Activated gamma-delta T cell (primary cell): ENCODE measurements at regions not wholly inside any gene's neighbourhood (a gene's known extent, or its start where the extent isn't known, plus 50 kb on each side); places are given as distances from the start of the nearest gene placed in this dataset.
"Not testable (repeated sequence)": the region's sequence is repeated elsewhere in the genome, so short reads cannot be mapped to it uniquely, and the experiment has no call there.

ENCODE experiments used
- DNase-seq: peaks from one replicate; lab custom pipeline; 2025; lab: John Stamatoyannopoulos, UW

DNA sequence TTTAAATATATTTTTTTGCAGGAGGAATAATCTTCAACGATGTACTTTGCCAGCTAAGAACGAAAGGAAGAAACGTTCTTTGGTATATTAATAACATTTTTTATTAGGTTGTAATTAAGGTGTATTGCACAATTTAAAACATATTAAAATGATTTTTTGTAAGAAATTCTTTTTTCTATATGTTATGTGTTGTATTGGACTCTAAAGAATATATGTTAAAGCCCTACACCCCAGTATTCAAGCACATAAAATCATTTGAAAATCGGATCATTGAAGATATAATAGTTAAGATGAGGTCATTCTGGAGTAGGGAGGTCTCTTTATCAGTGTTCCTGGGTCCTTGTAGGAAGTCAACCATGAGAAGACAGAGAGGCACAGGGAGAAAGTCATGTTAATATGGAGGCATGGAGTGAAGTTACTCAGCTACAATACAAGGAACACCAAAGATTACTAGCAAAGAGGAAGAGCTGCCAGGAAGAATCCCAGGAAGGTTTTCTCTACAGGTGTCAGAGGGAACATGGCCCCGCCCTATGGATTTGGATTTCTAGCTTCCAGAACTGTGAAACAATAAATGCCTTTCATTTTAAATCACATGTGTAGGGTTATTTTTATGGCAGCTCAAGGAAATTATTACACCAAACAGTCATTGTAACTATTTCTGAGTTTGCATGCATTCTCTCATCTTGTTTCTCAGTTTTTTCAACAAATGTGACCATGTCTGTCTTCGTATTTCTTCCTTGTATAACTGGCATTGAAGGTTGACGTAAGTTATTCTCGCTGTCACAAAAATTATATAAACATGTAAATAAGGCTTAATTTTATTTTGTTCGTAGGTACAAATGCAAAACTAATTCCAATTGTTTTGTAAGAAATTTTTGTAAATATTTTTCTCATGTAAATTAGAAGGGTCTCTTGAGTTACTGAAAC, 75.4 kb upstream of the VPREB1 start:
- no peak for DNase-seq

DNA sequence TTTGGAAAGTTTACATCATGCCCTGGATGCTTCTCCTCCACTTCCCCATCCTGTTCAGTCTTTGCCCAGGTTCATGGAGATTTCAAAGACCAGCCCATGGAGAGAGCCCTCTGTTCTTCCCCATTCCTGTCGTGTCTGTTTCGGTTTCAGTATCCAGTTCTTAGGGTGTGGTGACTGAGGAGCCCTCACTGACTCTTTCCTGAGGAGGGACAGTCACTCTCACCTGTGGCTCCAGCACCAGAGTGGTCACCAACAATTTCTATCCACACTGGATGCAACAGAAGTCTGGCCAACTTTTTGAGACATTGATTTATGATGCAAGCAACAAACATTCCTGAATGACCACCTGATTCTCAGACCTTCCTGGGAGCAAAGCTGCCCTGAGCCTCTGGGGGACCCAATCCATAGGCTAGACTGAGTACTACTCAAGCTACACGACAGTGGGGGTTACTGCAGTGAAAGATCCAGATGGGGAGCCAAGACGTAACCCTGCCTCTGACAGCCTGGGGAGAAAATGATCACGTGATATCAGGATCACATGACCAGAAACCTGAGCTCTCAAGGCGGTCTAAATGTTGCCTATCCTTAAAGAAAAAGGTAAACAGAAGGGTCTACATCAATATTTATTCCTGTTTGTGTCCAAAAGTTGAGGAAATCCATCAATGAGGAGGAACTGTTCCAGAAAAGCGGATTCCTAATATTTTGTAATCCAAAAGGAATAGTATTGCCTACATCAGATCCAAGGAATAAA, 76.2 kb upstream of the VPREB1 start:
- no peak for DNase-seq

DNA sequence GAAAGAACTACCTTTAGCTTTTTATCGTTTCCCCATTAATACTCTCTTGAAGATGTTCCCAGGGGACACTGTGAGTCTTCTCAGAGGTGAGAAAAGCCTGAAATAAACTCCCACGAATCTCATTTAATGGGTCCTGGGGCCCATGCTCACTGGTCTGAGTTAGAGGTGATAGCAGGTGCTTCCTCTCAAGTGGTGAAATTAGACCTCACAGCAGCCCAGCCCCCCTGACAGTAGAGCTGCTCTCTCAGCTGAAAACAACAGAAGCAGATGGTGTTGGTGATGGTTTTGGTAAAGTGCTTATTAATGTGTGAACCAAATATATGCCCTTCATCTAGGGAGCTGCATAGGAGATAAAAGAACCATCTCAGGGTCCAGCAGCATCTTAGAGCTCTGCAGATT, 76.8 kb upstream of the VPREB1 start:
- no peak for DNase-seq

DNA sequence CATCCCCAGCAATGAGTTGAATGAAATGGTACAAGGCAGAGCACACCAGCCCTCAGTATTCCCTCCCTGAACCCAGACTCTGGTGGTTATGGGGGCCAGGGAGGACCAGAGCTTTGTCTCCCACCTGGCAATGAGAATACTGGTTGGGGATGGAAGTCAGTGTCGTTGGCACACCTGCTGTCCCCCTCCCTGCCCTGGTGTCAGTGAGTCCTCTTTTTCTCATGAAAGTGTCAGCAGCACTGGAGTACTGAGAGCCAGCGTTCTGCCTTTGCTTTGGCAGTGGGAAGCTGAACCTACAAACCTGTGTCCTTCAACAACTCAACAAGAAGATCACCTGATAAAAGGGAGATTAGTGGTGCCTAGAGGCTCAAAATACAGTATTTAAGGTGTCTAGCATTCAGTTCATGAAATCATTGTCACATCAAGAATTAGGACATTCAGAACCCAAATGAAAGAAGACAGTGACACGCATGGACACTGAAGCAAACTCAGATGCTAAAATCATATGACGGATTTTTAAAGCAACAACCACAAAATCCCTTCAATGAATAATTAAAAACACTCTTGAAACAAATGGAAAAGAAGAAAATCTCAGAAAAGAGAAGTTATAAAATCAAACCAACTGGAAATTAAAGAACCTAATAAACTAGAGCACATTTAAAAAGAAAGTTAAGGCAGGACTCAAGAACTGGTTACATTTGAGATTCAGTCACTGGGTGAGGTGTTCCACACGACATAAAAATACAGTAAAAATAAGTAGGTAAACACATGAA, 77.5 kb upstream of the VPREB1 start:
- DNase-seq: no peak

DNA sequence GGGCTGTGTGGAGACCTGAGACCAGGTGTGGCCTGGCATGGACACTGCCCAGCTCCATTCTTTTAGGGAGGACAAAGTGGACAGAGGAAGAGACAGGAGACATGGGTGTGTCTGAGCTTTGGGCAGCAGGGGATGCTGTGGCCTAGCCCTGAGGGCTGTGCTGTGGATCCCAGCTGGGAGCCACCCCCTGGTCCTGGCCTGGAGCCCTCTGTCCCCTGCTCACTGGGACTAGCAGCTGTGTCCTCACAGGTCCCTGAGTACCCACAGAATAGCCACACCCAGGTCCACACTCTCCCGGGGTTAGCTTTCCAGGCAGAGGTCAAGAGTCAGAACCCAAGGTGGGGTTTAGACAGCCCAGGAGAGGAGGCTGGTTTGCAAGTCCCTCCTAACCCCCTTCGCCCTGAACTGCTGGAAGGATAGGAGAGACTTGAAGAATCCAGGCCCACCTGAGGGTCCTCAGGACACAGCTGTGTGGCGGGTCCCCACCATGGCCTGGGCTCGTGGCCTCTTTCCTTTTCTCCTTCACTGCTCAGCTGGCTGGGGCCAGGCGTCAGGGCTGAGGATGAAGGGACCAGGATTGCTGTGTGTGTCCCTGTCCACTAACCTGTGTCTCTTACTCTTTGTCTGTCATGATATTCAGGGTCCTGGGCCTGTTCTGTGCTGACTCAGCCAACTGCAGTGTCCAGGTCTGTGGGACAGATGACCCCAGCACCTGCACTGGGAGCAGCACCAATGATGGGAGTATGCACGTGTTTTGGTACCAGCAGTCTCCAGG, 78.5 kb upstream of the VPREB1 start:
- no peak for DNase-seq

DNA sequence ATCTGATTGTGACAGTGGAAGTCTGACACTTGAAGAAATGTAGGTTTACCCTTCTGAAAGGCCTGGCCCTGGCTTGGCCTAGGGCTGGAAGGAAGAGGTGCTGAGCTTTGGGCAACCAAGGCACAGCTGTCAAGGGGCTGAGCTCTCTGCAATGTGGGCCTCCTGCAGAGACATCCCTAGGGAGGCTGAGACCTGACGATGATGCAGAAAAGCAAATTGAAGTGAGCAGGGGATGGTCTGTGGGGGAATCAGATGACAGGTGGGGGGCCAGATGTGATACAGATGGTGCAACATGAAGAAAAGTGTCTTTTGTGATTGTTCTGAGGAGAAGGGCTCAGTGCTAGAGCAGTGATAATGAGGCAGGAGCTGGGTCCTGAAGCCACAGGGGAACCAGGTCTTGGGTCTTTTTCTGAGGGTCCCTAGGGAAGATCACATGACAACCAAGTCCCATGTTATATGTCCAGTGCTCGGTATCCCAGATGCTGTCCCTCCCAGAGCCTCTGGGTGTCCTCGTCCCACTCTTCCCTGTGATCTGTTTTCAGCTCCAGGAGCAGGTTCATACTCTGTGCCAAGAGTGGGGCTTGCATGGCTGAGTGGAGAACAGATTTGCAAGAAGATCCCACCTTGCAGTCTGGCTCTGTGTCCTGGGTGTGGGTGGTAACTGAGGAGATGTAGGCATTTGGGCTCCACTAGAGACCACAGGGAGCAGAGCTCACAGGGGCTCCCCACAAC, 79.9 kb upstream of the VPREB1 start:
- no peak for DNase-seq

DNA sequence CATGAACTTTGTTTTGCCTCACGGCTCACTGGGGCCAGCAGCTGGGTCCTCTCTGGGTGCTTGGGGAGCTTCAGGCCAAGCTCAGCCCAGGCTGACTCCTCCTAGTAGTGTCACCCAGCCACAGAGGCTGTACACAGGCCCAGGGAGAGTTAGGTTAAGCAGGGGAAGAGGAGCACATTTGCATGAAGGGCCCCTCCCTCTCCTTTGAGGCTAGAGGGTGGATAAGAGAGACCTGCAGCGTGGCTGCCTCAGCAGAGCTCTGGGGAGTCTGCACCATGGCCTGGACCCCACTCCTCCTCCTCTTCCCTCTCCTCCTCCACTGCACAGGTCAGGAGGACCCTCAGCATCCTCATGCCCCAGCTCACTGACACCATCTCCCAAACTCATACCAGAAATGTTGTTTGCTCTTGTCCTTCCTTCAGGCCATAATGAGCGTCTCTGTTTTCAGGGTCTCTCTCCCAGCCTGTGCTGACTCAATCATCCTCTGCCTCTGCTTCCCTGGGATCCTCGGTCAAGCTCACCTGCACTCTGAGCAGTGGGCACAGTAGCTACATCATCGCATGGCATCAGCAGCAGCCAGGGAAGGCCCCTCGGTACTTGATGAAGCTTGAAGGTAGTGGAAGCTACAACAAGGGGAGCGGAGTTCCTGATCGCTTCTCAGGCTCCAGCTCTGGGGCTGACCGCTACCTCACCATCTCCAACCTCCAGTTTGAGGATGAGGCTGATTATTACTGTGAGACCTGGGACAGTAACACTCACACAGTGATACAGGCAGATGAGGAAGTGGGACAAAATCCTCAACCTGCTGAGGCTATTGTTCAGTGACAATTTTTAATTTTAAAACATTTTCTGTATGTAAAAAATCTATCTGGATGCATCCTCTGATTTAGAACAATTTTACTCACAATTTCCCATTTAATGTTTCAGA, 82.4 kb upstream of the VPREB1 start:
- no peak for DNase-seq

DNA sequence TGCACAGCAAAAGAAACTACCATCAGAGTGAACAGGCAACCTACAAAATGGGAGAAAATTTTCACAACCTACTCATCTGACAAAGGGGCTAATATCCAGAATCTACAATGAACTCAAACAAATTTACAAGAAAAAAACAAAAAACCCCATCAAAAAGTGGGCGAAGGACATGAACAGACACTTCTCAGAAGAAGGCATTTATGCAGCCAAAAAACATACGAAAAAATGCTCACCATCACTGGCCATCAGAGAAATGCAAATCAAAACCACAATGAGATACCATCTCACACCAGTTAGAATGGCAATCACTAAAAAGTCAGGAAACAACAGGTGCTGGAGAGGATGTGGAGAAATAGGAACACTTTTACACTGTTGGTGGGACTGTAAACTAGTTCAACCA, 83.8 kb upstream of the VPREB1 start:
- DNase-seq: not testable (repeated sequence)

DNA sequence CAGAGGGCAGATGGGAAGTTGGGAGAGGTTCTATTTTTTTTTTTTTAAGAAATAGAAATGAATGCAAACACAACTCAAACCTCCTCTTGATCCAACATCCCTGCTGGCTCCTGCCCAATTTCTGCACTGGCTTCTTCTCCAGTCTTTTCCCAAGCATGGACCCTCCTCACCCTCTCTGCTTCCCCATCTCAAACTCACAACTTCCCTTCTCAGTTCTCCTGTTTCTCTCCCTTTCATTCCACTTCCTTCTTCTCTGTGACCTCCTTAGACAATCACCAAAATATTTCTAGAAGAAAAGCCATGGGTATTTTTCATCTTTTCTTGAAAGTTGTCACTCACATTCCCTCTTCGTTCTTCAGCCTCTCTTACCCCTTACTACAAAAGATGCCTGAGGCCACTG, 85.2 kb upstream of the VPREB1 start:
- no peak for DNase-seq

DNA sequence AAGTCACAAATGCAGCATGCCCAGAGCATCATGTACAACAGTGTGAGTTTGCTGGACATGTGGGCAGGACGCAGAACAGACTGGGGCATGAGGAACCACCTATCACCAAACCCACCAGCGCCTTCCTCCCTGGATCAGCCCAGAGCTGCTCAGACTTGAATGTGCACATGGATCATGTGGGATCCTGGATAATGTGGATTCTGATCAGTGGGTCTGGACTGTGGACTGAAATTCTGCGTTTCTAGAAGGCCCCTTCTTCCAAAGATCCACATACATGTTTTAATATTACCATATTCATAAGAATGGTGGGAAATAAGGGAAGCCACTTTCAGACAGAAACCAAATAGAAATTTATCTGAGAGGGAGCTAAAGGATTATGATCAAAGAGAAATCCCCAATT, 85.6 kb upstream of the VPREB1 start:
- DNase-seq: no peak

DNA sequence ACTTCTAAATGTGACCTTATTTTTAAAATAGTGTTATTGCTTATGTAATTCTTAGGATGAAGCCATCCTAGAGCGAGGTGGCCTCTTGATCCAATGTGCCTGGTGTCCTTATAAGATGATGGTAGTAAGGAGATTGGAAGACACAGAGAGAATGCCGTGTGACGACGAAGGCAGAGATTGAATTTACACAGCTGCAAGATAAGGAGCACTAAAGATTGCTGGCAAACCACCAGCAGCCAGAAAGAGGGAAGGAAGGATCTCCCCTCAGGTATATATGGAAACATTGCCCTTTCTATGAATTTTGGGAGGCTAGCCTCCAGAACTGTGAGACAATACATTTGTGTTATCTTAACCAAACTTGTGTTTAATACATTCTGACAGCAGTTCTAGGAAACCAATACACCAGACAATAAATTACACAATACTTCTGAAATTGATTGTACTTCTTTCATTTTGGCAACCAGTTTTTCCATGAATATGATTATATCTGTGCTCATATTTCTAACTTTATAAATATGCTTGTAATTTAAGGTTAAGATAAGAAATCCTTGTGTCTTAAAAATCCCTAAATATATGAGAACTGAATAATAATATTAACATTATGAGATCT, 86.3 kb upstream of the VPREB1 start:
- no peak for DNase-seq

DNA sequence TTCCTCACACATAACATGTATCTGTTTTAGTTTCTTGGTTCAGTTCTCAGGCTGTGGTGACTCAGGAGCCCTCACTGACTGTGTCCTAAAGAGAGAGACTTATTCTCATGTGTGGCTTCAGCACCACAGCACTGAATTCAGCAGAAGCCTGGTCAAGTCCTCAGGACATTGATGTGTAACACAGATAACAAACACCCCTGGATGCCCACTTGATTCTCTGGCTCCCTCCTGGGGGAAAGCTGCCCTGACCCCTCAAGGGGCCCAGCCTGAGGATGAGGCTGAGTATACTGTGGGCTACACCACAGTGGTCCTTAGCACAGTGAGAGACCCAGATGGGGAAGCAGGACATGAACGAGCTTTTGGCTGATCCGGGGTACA, 87.2 kb upstream of the VPREB1 start:
- no peak for DNase-seq

DNA sequence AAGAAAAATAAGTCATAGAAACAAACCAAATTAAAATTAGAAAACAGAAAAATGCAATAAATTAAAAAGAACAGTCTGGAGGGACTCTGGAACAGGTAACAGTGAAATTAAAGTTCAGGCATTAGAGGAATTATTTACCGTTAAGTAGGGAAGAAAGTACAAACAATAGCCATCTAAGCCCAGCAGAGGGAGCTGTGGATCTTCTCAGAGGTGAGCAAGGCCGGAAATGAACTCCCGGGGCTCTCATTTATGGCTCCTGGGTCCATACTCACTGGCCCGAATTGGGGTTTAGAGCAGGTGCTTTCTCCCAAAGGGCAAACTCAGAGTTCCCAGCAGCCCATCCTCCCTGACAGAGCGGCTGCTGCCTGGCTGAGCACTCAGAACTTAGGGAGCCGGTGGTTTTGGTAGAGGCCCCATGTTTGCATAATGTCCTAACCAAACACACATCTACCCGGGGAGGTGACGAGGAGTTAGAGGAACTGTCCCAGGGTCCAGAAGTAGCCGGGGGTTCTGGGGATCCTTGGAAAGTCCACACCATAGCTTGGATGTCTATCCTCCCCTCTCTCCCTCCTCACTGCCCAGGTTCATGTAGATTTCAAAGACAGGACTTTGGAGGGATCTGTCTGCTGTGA, 87.8 kb upstream of the VPREB1 start:
- no peak for DNase-seq

DNA sequence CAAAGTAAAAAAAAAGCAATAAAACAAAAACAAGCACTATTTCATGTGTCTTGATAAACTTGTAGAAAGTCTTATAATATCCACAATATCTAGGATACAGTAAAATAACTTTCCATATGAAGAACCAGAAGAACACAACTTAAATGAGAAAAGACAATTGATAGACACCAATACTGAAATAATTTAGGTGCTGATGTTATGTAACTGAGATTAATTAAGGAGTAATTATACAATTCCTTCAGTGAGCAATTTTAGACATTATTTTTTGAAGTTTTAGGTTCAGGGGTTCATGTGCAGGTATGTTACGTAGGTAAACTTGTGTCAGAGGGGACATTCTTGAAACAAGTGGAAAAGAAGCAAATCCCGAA, 88.3 kb upstream of the VPREB1 start:
- DNase-seq: no peak

DNA sequence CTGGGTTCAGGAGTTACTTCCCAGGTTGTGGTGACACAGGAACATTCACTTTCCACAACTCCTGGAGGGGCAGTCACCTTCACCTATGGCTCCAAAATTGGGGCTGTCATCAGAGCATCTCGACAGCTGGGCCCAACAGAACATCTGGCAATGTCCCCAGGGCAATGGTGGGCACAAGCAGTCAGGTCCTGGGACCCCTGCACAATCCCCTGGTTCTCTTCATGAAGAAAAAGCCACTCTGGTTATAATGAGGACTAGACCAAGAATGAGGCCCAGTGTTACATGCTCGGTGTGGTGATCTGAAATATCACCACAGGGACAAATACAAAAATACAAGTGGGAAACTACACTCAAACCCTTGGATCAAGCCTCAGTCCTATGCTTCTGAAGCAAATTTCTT, 89.0 kb upstream of the VPREB1 start:
- no peak for DNase-seq

DNA sequence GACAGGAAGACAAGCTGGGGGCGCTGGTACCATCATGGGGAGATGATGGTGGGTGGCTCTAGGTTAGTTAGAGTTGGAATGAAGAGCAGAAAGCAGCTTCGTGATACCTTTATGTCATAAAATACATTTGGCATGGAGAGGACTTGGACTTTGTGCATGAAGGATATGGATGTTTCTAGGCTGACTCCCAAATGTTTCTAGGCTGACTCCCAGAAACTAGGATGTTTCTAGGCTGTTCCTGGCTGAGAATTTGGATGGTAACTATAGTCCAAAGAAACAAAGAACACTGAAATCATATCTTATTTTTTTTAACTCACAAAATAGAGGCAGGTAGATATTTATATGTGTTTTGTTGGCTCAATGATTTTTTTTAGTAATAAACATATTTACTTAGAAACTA, 89.4 kb upstream of the VPREB1 start:
- DNase-seq: no peak

DNA sequence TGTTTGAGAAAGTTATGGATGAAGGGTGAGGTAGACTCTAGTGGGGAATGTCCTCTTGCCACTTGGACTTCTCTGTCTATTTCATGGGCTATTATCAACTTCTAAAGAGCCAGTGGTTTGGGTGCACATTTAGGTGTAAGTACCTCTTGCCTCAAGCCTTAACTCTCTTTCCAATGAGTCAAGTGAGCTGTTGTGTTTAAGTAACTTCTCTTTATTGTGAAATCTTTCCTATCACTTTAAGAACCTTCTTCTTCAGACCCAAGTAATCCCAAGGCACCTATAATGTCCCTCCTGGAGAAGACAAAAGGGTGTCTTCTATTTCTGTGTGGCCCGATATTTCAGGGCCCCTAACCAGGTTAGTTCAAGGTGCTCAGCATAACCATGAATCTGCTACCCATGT, 90.5 kb upstream of the VPREB1 start:
- DNase-seq: no peak

DNA sequence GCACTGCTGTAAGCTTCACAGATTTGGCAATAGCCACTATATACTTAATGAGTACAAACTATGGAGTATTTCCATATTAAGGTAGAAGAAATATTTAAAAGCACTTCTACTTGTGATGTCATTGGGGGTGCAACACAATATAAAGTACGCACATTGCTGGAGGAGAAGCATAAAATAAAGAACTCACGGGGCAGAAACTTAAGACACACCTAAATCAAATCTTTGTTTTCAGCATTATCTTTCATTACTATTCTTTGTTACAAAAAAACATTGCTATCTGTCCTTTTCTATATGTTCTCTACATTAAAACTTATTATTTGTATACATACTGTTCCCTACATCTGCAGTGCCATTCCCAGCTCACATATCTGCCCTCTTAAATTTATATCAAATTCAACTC, 93.3 kb upstream of the VPREB1 start:
- no peak for DNase-seq

DNA sequence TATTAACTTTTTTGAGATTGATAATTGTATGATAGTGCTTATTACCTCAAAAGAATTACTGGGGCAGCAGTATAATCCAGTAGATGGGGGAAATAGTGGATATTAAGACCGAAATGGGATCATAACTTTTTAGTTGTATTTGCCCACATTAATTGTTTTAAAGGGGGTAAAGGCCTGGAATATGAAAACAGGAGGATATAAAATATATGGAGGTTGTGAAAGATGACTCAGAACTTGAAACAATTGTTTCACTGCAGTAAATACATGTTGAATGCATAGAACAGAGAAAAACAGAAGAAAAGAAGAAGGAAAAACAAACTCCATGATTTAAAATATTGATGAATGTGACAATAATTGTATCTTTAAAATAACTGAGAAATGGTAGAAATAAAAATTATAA, 94.1 kb upstream of the VPREB1 start:
- DNase-seq: no peak
